Liver (tissue), 8 donors: ENCODE measurements at regions not wholly inside any gene's neighbourhood (a gene's known extent, or its start where the extent isn't known, plus 50 kb on each side); places are given as distances from the start of the nearest gene placed in this dataset.

Experiments
- DNase-seq: peaks from one replicate; pipeline ENCODE4 v3.0.0-alpha.2; 2017; ENCODE audit warnings: low spot score
- H3K27ac ChIP-seq, 2 donors: one replicate each; pipeline ENCODE4 v1.7.0; 2013; ENCODE audit warnings: inconsistent platforms in 2 of 2, low read length in 2 of 2, control low read depth in 1 of 2, low read depth in 1 of 2, mild to moderate bottlenecking in 1 of 2
- H3K27me3 ChIP-seq, 4 donors: one replicate each; pipeline versions ENCODE4 v1.6.1 to v1.7.0; 2013; ENCODE audit warnings: low read length in 3 of 4, inconsistent platforms in 1 of 4, mild to moderate bottlenecking in 1 of 4, moderate library complexity in 1 of 4; ENCODE audit not compliant: control insufficient read depth in 4 of 4, insufficient read depth in 4 of 4
- H3K36me3 ChIP-seq, 4 donors: one replicate each; pipeline versions ENCODE4 v1.6.1 to v1.7.0; 2013; ENCODE audit warnings: low read length in 3 of 4, mild to moderate bottlenecking in 3 of 4, low read depth in 1 of 4, moderate library complexity in 1 of 4; ENCODE audit not compliant: control insufficient read depth in 4 of 4, insufficient read depth in 3 of 4
- H3K4me1 ChIP-seq, 4 donors: one replicate each; pipeline versions ENCODE4 v1.6.1 to v1.7.0; 2013; ENCODE audit warnings: low read length in 3 of 4, mild to moderate bottlenecking in 3 of 4, moderate library complexity in 1 of 4; ENCODE audit not compliant: control insufficient read depth in 4 of 4, insufficient read depth in 4 of 4
- H3K4me3 ChIP-seq, 3 donors: one replicate each; pipeline versions ENCODE4 v1.6.1 to v1.7.0; 2013; ENCODE audit warnings: low read length in 3 of 3, control low read depth in 1 of 3, low read depth in 1 of 3, mild to moderate bottlenecking in 1 of 3
- H3K9ac ChIP-seq, 2 donors: one replicate each; pipeline ENCODE4 v1.7.0; 2013; ENCODE audit warnings: low read length in 2 of 2, mild to moderate bottlenecking in 2 of 2, moderate library complexity in 2 of 2, control low read depth in 1 of 2, low read depth in 1 of 2
- H3K9me3 ChIP-seq, 4 donors: one replicate each; pipeline versions ENCODE4 v1.6.1 to v1.7.0; 2013; ENCODE audit warnings: low read length in 3 of 4; ENCODE audit not compliant: control insufficient read depth in 4 of 4
- FOXA2 ChIP-seq: IDR thresholded peaks from 2 replicates; pipeline ENCODE4 v1.6.1; 2016; ENCODE audit warnings: antibody characterized with exemption
- HNF4A ChIP-seq, 2 donors: conservative IDR thresholded peaks; 2 replicates each; pipeline ENCODE4 v1.6.1; 2016; ENCODE audit warnings: antibody characterized with exemption in 2 of 2, mild to moderate bottlenecking in 2 of 2
- HNF4G ChIP-seq: IDR thresholded peaks from 2 replicates; pipeline ENCODE4 v1.6.1; 2016; ENCODE audit warnings: antibody characterized with exemption
- NR2F2 ChIP-seq: IDR thresholded peaks from 2 replicates; pipeline ENCODE4 v1.6.1; 2016; ENCODE audit warnings: antibody characterized with exemption
- RAD21 ChIP-seq, 2 donors: IDR thresholded peaks; 2 replicates each; pipeline ENCODE4 v1.6.1; 2016; ENCODE audit warnings: antibody characterized with exemption in 2 of 2, mild to moderate bottlenecking in 2 of 2
- RXRA ChIP-seq, 2 donors: IDR thresholded peaks; 2 replicates each; pipeline ENCODE4 v1.6.1; 2017 to 2018; ENCODE audit warnings: antibody characterized with exemption in 2 of 2, mild to moderate bottlenecking in 1 of 2
- SP1 ChIP-seq: IDR thresholded peaks from 2 replicates; pipeline ENCODE4 v1.6.1; 2018; ENCODE audit warnings: antibody characterized with exemption, mild to moderate bottlenecking
- TAF1 ChIP-seq: conservative IDR thresholded peaks from 2 replicates; pipeline ENCODE4 v1.6.1; 2016; ENCODE audit warnings: antibody characterized with exemption, mild to moderate bottlenecking
- YY1 ChIP-seq: IDR thresholded peaks from 2 replicates; pipeline ENCODE4 v1.6.1; 2016; ENCODE audit warnings: antibody characterized with exemption, mild to moderate bottlenecking
- WGBS: extraction: QIAGEN DNeasy Blood & Tissue Kit; methylation state at CpG from one replicate; pipeline ENCODE4 v1.1.7; 2013; 5-methylcytosine and 5-hydroxymethylcytosine counted together
- TF ChIP-seq, protein P1 (sequence below): IDR thresholded peaks from 2 replicates; pipeline ENCODE4 v1.6.1; 2016; ENCODE audit warnings: antibody characterized with exemption
- TF ChIP-seq, protein P2 (sequence below): fragments of 150-350 bp; IDR thresholded peaks from 2 replicates; pipeline ENCODE4 v1.5.1; 2017; ENCODE audit warnings: improper control_type of control experiment, low read depth, low read length; ENCODE audit not compliant: missing input control
- TF ChIP-seq, protein P3 (sequence below): IDR thresholded peaks from 2 replicates; pipeline ENCODE4 v1.6.1; 2016; ENCODE audit warnings: antibody characterized with exemption
- TF ChIP-seq, protein P4 (sequence below): IDR thresholded peaks from 2 replicates; pipeline ENCODE4 v1.6.1; 2016; ENCODE audit warnings: antibody characterized with exemption, mild to moderate bottlenecking
- donor health status: healthy.
- donor health status: healthy.
- donor health status: healthy.
- donor health status: healthy.
- donor health status: healthy.

DNA sequence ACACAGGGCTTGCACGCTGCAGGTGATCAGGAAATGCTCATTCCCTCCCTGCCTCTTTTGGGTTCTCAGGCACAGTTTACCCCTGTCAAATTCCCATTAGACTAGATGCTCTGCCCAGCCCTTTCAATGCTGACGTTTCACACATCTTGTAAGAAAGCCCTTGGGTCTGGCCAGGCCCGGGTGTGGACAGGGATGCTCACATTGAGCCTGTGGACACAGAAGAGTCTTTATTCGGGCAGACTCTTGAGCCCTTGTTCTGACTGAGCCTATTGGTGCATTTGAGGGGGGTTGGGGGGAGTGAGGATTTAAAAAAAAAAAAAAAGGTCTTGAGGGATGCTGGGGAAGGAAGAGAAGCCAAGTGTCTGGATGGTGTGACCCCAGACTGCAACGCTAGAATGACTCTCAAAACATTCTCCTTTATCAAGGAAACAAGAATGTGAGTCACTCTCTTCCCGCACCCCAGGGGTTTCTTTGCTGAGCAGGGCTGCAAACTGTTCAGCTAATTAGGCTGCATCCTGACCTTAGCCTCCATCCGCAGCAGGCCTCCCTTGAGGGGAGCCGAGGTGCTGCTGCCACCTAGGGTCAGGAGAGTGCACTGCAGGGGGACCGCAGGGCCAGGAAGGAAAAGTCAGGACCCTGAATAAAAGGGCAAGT, 53.6 kb upstream of the TMEM72 start:
- no peak overlapping the region for H3K4me3 ChIP-seq
- H3K4me1 ChIP-seq: peaks cover 0 to 4% (median 2%) of the 10 kb centered on the region in 4 donors
- H3K36me3 ChIP-seq: no peaks in the 10 kb centered on the region
- no peaks in the 10 kb centered on the region for H3K9me3 ChIP-seq
- TF ChIP-seq HNF4A (conservative IDR thresholded peaks at IDR 0.05) (no peak), RXRA (IDR thresholded peaks at IDR 0.05) (peak; percentile 30 to 45), NR2F2 (peak; percentile 83), TAF1 (no peak), SP1 (peak; percentile 12), RAD21 (IDR thresholded peaks at IDR 0.05) (peak; percentile 94 to 97), YY1 (no peak)
- TF ChIP-seq, protein P1, sequence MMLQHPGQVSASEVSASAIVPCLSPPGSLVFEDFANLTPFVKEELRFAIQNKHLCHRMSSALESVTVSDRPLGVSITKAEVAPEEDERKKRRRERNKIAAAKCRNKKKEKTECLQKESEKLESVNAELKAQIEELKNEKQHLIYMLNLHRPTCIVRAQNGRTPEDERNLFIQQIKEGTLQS: no peak
- TF ChIP-seq, protein P2, sequence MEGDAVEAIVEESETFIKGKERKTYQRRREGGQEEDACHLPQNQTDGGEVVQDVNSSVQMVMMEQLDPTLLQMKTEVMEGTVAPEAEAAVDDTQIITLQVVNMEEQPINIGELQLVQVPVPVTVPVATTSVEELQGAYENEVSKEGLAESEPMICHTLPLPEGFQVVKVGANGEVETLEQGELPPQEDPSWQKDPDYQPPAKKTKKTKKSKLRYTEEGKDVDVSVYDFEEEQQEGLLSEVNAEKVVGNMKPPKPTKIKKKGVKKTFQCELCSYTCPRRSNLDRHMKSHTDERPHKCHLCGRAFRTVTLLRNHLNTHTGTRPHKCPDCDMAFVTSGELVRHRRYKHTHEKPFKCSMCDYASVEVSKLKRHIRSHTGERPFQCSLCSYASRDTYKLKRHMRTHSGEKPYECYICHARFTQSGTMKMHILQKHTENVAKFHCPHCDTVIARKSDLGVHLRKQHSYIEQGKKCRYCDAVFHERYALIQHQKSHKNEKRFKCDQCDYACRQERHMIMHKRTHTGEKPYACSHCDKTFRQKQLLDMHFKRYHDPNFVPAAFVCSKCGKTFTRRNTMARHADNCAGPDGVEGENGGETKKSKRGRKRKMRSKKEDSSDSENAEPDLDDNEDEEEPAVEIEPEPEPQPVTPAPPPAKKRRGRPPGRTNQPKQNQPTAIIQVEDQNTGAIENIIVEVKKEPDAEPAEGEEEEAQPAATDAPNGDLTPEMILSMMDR: peak; percentile 97
- no peaks in the 10 kb centered on the region for H3K27me3 ChIP-seq
- WGBS: 41% methylated on average over 9 of the region's 9 CpGs
- DNase-seq: peak; percentile 69
- H3K9ac ChIP-seq: no peak overlapping the region
- H3K27ac ChIP-seq: no peak overlapping the region

DNA sequence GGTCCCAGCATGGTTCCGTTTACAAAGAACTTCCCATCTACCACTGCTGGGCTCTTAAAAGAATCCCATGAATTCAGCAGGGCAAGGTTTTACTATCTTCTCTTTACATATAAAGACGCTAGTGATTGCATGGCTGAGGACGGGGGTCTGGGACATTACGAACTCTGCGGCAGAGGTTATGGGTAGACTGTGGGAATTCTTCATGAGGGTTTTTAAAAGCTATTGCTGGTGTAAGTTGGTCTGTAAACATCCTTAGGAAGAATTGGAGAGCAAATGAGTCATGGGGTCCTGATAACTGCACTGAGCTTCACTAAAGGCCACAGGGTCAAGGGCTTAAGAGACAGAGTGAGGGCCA, 53.1 kb upstream of the TMEM72 start:
- TF ChIP-seq, protein P3, sequence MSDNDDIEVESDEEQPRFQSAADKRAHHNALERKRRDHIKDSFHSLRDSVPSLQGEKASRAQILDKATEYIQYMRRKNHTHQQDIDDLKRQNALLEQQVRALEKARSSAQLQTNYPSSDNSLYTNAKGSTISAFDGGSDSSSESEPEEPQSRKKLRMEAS: no peak
- no peak for TF ChIP-seq TAF1
- H3K4me3 ChIP-seq: no peak overlapping the region
- 71% methylated on average over 5 of the region's 5 CpGs for WGBS
- no peaks in the 10 kb centered on the region for H3K27me3 ChIP-seq
- H3K9me3 ChIP-seq: no peaks in the 10 kb centered on the region
- no peak for DNase-seq
- H3K4me1 ChIP-seq: peaks cover 0 to 6% (median 2%) of the 10 kb centered on the region in 4 donors
- no peak overlapping the region for H3K27ac ChIP-seq
- H3K9ac ChIP-seq: no peak overlapping the region
- H3K36me3 ChIP-seq: no peaks in the 10 kb centered on the region

DNA sequence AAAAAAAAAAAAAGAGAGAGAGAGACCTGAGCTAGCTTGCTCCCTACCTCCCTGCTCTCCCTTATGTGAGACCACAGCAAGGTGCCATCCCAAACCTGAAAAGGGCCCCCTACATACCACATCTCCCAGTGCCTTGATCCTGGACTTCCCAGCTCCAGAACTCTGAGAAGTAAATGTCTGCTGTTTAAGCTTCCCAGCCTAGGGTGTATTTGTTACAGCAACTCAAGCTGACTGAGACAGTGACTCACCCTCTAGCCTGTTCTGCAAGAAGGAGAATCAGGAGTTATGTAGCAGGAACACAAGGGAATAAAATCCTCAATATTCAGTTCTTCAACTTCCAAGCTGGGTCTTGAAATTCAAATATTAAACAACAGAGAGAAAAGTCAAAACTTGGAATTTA, 52.1 kb upstream of the TMEM72 start:
- no peaks in the 10 kb centered on the region for H3K36me3 ChIP-seq
- no peak overlapping the region for H3K27ac ChIP-seq
- no peak overlapping the region for H3K9ac ChIP-seq
- no peak overlapping the region for H3K4me3 ChIP-seq
- H3K9me3 ChIP-seq: no peaks in the 10 kb centered on the region
- no peaks in the 10 kb centered on the region for H3K27me3 ChIP-seq
- TF ChIP-seq, protein P4, sequence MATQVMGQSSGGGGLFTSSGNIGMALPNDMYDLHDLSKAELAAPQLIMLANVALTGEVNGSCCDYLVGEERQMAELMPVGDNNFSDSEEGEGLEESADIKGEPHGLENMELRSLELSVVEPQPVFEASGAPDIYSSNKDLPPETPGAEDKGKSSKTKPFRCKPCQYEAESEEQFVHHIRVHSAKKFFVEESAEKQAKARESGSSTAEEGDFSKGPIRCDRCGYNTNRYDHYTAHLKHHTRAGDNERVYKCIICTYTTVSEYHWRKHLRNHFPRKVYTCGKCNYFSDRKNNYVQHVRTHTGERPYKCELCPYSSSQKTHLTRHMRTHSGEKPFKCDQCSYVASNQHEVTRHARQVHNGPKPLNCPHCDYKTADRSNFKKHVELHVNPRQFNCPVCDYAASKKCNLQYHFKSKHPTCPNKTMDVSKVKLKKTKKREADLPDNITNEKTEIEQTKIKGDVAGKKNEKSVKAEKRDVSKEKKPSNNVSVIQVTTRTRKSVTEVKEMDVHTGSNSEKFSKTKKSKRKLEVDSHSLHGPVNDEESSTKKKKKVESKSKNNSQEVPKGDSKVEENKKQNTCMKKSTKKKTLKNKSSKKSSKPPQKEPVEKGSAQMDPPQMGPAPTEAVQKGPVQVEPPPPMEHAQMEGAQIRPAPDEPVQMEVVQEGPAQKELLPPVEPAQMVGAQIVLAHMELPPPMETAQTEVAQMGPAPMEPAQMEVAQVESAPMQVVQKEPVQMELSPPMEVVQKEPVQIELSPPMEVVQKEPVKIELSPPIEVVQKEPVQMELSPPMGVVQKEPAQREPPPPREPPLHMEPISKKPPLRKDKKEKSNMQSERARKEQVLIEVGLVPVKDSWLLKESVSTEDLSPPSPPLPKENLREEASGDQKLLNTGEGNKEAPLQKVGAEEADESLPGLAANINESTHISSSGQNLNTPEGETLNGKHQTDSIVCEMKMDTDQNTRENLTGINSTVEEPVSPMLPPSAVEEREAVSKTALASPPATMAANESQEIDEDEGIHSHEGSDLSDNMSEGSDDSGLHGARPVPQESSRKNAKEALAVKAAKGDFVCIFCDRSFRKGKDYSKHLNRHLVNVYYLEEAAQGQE: no peak
- TF ChIP-seq HNF4G (no peak), SP1 (no peak), HNF4A (conservative IDR thresholded peaks at IDR 0.05) (no peak), FOXA2 (no peak)
- H3K4me1 ChIP-seq: peaks cover 0 to 7% (median 3%) of the 10 kb centered on the region in 4 donors
- peak; percentile 4 for DNase-seq
